Nucleus accumbens (tissue), 56 donors: ENCODE measurements at regions not wholly inside any gene's neighbourhood (a gene's known extent, or its start where the extent isn't known, plus 50 kb on each side); places are given as distances from the start of the nearest gene placed in this dataset.
"Not testable (repeated sequence)": the region's sequence is repeated elsewhere in the genome, so short reads cannot be mapped to it uniquely, and the experiment has no call there.

Source experiments
- DNase-seq, 56 donors: peaks; one replicate each; lab custom pipeline; 2025; lab: John Stamatoyannopoulos, UW

GRCh38 chr6:105860927-105861326, 225.2 kb upstream of the PRDM1 start:
- not testable (repeated sequence) for DNase-seq

- DNase-seq: no peak
Observed at GRCh38 chr6:105859457-105859856, 226.7 kb upstream of the PRDM1 start.

- not testable (repeated sequence) for DNase-seq
Observed at GRCh38 chr6:105858639-105859038, 227.5 kb upstream of the PRDM1 start.

GRCh38 chr6:105855433-105855832, 230.7 kb upstream of the PRDM1 start:
- DNase-seq: no peak

DNA sequence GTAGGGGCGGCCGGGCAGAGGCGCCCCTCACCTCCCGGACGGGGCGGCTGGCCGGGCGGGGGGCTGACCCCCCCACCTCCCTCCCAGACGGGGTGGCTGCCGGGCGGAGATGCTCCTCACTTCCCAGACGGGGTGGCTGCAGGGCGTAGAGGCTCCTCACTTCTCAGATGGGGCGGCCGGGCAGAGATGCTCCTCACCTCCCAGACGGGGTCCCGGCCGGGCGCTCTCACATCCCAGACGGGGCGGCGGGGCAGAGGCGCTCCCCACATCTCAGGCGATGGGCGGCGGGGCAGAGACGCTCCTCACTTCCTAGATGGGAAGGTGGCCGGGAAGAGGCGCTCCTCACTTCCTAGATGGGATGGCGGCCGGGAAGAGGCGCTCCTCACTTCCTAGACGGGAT, 232.2 kb upstream of the PRDM1 start:
- DNase-seq: not testable (repeated sequence)

DNA sequence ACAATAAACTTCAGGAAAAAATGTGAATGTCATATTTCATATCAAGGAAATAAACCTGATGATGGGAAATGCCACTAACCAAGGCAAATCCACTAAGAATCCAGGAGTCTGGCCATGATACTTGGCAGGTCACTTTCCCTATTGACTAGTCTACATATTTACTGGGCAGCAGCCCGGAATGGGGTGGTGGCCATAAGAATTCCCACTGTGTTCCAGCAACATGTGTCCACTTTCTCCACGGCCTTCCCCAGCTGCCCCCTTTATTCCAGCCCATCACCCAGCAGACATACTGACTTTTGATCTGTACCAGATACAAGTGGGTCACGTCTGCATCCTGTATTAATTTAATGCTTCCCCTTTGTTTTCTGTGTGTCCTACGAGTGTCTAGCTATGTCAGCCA, 234.5 kb upstream of the PRDM1 start:
- no peak for DNase-seq

- DNase-seq: no peak
Observed at GRCh38 chr6:105851113-105851580, 235.0 kb upstream of the PRDM1 start.

DNA sequence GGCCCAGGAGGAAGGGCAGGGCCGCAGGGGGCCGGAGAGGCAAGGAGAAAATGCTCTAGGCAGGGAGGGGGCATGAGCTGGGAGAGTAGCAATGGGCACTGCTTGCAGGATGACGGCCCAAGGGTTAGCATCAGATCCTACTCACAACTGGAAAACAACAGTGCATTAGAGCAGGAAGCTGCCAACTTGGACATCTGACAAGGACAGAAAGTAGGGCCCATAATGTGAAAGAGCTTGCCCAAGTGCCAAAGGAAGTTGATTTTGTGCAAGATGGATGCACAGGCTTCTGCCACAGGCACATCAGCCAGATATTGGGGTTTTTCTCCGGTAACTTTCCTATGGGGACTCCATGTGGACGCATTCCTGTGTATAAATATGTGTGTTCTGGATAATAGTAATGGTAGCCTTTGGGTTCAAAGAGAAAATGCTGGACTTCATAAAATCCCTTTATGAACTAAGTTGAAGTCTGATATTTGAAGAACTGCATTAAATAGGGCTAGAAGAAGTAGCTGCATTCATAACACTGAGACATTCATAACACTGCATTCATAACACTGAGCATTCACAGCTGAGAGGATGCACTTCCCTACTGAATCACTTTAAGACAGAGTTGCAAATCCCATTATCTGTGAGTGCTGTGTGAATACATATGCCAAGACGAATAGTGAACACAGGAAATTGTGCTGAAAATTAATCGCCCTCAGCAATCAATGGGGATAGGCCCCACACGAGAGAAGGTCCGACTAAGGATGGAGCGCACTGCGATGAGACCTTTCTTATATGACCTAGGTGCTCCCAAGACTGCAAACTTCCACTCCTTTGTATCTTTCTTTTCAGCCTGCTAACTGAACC, 235.6 kb upstream of the PRDM1 start:
- no peak for DNase-seq

DNA sequence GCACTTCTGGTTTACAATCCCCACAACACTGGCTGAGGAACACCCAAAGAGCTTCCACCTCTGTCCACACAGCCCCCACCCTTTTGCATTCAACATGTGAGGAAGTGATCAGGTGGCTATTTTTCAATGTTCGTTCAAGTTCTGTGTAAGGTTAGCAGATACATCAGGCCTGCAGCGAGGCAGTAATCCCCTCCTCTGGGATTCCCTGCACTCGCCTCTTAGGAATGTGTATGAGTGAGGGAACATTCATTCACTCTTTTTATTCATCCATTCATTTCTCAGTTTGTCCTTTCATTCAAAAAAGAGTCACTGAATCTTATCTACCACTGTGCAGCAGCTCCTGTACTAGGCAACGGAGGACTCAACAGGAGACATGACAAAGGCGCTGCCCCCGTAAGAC, 236.4 kb upstream of the PRDM1 start:
- DNase-seq: no peak

GRCh38 chr6:105847433-105847832, 238.7 kb upstream of the PRDM1 start:
- no peak for DNase-seq

DNA sequence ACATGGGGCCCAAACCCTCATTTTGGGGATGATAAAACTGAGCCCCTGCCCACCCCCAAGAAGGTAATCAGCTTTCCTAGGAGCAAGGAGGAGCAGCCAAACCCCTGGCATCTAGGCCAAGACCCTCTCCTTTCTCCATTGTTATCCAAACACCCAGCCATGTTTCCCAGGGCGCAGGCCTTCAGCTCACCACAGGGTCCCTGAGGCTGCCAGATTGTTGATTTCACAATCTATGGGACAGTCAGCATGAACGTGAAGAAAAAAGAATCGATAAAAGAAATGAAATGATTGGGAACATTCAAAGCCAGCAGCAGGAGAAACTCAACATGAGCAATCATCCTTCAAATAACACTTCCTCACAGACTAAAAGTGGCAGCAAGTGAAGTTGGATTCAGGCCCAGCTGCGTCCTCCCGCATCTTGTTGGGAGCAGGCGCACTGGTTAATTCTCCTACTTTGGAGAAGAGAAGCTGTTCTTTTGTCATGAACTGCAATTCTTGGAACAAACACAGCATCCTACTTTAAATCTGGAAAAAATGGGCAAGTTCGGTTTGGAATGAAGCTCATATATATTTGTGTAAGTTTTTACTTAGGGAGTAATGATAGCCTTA, 241.8 kb upstream of the PRDM1 start:
- peak in 10 of 56 donors; percentile 2 to 34 (median 4) for DNase-seq

DNA sequence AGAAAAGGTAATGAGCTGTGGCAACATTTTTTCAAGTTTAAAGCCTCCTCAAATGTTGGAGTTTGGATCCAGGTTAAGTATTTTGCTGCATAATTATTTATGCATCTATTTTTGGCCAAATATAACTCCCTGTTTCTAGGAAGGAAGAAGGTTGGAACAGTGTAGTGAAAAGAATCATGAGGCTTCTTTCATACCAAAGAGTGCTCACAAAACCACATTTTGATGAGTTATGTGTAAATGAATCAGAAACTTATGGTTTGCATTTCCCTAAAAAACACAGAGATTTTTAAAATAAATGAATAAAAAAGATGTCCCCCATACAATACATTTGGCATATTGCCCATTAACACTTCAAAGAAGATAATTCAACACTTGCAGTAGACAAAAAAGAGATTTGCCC, 246.9 kb upstream of the PRDM1 start:
- DNase-seq: no peak

- no peak for DNase-seq
Observed at GRCh38 chr6:105838171-105838570, 248.0 kb upstream of the PRDM1 start.

- no peak for DNase-seq
Observed at GRCh38 chr6:105836889-105837288, 249.2 kb upstream of the PRDM1 start.

GRCh38 chr6:105836379-105836778, 249.8 kb upstream of the PRDM1 start:
- DNase-seq: no peak

- no peak for DNase-seq
Observed at GRCh38 chr6:105835373-105835772, 250.8 kb upstream of the PRDM1 start.

- DNase-seq: no peak
Observed at GRCh38 chr6:105833959-105834947, 251.9 kb upstream of the PRDM1 start.

DNA sequence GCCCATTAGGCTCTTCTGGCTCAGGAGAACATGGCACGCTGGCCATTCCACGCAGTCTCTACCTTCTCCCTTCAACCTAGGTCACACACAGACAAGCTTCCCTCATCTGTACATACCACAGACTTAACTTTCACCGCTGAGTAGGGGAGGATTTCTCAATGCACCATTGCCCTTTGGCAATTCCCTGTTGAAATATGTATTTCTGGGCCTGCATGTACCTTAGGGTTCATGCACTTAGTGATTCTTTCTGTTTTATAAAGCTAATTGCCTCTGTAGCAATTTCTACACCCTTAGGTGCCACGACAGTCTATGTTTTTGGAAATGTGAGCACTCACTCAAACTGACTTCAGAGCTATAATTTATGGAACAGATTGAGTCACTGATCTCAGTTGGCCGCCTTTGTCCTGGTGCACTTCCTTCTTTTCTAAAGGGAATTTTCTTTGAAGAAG, 253.8 kb upstream of the PRDM1 start:
- no peak for DNase-seq

DNA sequence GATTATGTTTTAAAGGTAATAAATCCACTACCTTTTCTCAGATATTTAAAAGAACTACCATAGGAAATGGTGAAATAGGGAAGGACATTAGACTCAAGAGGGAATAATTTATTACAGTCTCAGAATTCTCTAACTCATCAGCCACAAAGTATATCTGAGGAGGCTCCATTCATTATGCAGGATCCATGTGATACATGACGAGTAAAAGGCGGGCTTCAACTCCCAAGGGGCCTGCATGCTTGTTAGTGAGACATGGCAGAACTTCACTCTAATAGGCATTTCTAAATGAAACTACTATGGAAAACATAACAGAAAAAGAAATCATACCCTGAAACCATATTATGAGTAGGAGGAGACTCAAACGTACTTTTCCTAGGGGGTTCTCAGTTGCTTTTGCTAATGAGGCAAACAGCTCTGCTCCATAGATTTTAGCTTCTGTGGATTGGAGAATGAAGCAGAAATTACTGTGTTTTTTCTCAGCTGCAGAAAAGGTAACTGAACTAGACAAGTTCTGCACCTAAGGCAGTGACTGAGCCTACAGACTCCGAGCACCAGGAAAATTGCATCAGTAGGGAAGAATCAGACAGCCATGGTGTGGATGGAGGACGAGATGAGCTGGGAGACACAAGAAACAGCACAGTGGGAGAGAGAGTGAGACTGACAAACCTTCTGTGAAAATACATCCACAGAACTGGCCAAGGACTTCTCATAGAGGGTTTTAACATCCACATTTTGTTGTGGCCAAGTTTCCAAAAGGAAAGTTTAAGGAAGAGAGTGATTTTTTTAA, 254.6 kb upstream of the PRDM1 start:
- DNase-seq: no peak

GRCh38 chr6:105825210-105825609, 260.9 kb upstream of the PRDM1 start:
- DNase-seq: no peak
